IPS-15b (cell line): ENCODE measurements at regions not wholly inside any gene's neighbourhood (a gene's known extent, or its start where the extent isn't known, plus 50 kb on each side); places are given as distances from the start of the nearest gene placed in this dataset.

ENCODE experiments used
- H3K27me3 ChIP-seq: one replicate; pipeline ENCODE4 v1.6.1; 2013; ENCODE audit warnings: low read length; ENCODE audit not compliant: control insufficient read depth, insufficient read depth
- H3K36me3 ChIP-seq: one replicate; pipeline ENCODE4 v1.6.1; 2013; ENCODE audit warnings: low read length; ENCODE audit not compliant: control insufficient read depth, insufficient read depth
- H3K4me1 ChIP-seq: one replicate; pipeline ENCODE4 v1.6.1; 2013; ENCODE audit warnings: mild to moderate bottlenecking, low read length; ENCODE audit not compliant: control insufficient read depth, insufficient read depth
- H3K4me3 ChIP-seq: one replicate; pipeline ENCODE4 v1.5.1; 2013; ENCODE audit warnings: low read depth, low read length
- H3K9ac ChIP-seq: one replicate; pipeline ENCODE4 v1.6.1; 2013; ENCODE audit warnings: low read depth, mild to moderate bottlenecking, low read length
- H3K9me3 ChIP-seq: one replicate; pipeline ENCODE4 v1.6.1; 2013; ENCODE audit warnings: mild to moderate bottlenecking, low read length; ENCODE audit not compliant: control insufficient read depth, insufficient read depth

GRCh38 chr11:41943656-41944055 is 484.2 kb upstream of the LRRC4C start:
- H3K9me3 ChIP-seq: no peaks in the 10 kb centered on the region
- H3K9ac ChIP-seq: no peak overlapping the region
- H3K4me1 ChIP-seq: no peaks in the 10 kb centered on the region
- H3K36me3 ChIP-seq: no peaks in the 10 kb centered on the region
- no peak overlapping the region for H3K4me3 ChIP-seq
- H3K27me3 ChIP-seq: no peaks in the 10 kb centered on the region

GRCh38 chr11:41947392-41947791 is 487.9 kb upstream of the LRRC4C start:
- no peak overlapping the region for H3K4me3 ChIP-seq
- no peaks in the 10 kb centered on the region for H3K4me1 ChIP-seq
- no peaks in the 10 kb centered on the region for H3K27me3 ChIP-seq
- H3K36me3 ChIP-seq: no peaks in the 10 kb centered on the region
- H3K9ac ChIP-seq: no peak overlapping the region
- H3K9me3 ChIP-seq: no peaks in the 10 kb centered on the region

- H3K36me3 ChIP-seq: no peaks in the 10 kb centered on the region
- no peaks in the 10 kb centered on the region for H3K9me3 ChIP-seq
- no peaks in the 10 kb centered on the region for H3K4me1 ChIP-seq
- H3K27me3 ChIP-seq: no peaks in the 10 kb centered on the region
- no peak overlapping the region for H3K9ac ChIP-seq
- no peak overlapping the region for H3K4me3 ChIP-seq
Observed at GRCh38 chr11:41950470-41951143, 491.2 kb upstream of the LRRC4C start.

- Histone ChIP-seq H3K4me3 (no peak overlapping the region), H3K9me3 (no peaks in the 10 kb centered on the region)
Observed at GRCh38 chr11:41954034-41954433, 494.6 kb upstream of the LRRC4C start.

GRCh38 chr11:41955066-41955465 is 495.6 kb upstream of the LRRC4C start:
- no peak overlapping the region for H3K9ac ChIP-seq
- H3K9me3 ChIP-seq: no peaks in the 10 kb centered on the region
- H3K36me3 ChIP-seq: no peaks in the 10 kb centered on the region
- no peaks in the 10 kb centered on the region for H3K4me1 ChIP-seq
- H3K27me3 ChIP-seq: no peaks in the 10 kb centered on the region
- H3K4me3 ChIP-seq: no peak overlapping the region

More at GRCh38 chr11:41954034-41954433, 494.6 kb upstream of the LRRC4C start:
- no peak overlapping the region for H3K9ac ChIP-seq
- no peaks in the 10 kb centered on the region for H3K4me1 ChIP-seq
- H3K27me3 ChIP-seq: no peaks in the 10 kb centered on the region
- no peaks in the 10 kb centered on the region for H3K36me3 ChIP-seq

- Histone ChIP-seq H3K9ac (no peak overlapping the region), H3K4me3 (no peak overlapping the region), H3K9me3 (no peaks in the 10 kb centered on the region), H3K4me1 (no peaks in the 10 kb centered on the region), H3K27me3 (no peaks in the 10 kb centered on the region), H3K36me3 (no peaks in the 10 kb centered on the region)
Observed at GRCh38 chr11:41955635-41956400, 496.4 kb upstream of the LRRC4C start.

GRCh38 chr11:41963406-41963805 is 504.0 kb upstream of the LRRC4C start:
- no peak overlapping the region for H3K9ac ChIP-seq
- no peaks in the 10 kb centered on the region for H3K4me1 ChIP-seq
- H3K4me3 ChIP-seq: no peak overlapping the region
- H3K27me3 ChIP-seq: no peaks in the 10 kb centered on the region
- H3K9me3 ChIP-seq: no peaks in the 10 kb centered on the region
- H3K36me3 ChIP-seq: no peaks in the 10 kb centered on the region

GRCh38 chr11:41970681-41971080 is 511.2 kb upstream of the LRRC4C start:
- Histone ChIP-seq H3K9me3 (no peaks in the 10 kb centered on the region), H3K4me1 (no peaks in the 10 kb centered on the region), H3K9ac (no peak overlapping the region), H3K36me3 (no peaks in the 10 kb centered on the region), H3K27me3 (no peaks in the 10 kb centered on the region), H3K4me3 (no peak overlapping the region)

GRCh38 chr11:41971592-41971991 is 512.1 kb upstream of the LRRC4C start:
- Histone ChIP-seq H3K9me3 (no peaks in the 10 kb centered on the region), H3K4me3 (no peak overlapping the region), H3K27me3 (no peaks in the 10 kb centered on the region), H3K36me3 (no peaks in the 10 kb centered on the region), H3K9ac (no peak overlapping the region), H3K4me1 (no peaks in the 10 kb centered on the region)

- no peaks in the 10 kb centered on the region for H3K9me3 ChIP-seq
- no peaks in the 10 kb centered on the region for H3K36me3 ChIP-seq
- no peaks in the 10 kb centered on the region for H3K4me1 ChIP-seq
- H3K27me3 ChIP-seq: no peaks in the 10 kb centered on the region
- H3K9ac ChIP-seq: no peak overlapping the region
- no peak overlapping the region for H3K4me3 ChIP-seq
Observed at GRCh38 chr11:41978945-41979344, 519.5 kb upstream of the LRRC4C start.

GRCh38 chr11:41980741-41981140 is 521.3 kb upstream of the LRRC4C start:
- Histone ChIP-seq H3K36me3 (no peaks in the 10 kb centered on the region), H3K4me3 (no peak overlapping the region), H3K27me3 (no peaks in the 10 kb centered on the region), H3K9me3 (no peaks in the 10 kb centered on the region), H3K4me1 (no peaks in the 10 kb centered on the region), H3K9ac (no peak overlapping the region)

- no peaks in the 10 kb centered on the region for H3K36me3 ChIP-seq
- no peak overlapping the region for H3K4me3 ChIP-seq
Observed at GRCh38 chr11:41982276-41982675, 522.8 kb upstream of the LRRC4C start.

More at GRCh38 chr11:41982276-41982675, 522.8 kb upstream of the LRRC4C start:
- H3K9me3 ChIP-seq: no peaks in the 10 kb centered on the region
- no peaks in the 10 kb centered on the region for H3K4me1 ChIP-seq
- H3K27me3 ChIP-seq: no peaks in the 10 kb centered on the region
- H3K9ac ChIP-seq: no peak overlapping the region
